ENCODE measurements at regions not wholly inside any gene's neighbourhood (a gene's known extent, or its start where the extent isn't known, plus 50 kb on each side); places are given as distances from the start of the nearest gene placed in this dataset.

DNA sequence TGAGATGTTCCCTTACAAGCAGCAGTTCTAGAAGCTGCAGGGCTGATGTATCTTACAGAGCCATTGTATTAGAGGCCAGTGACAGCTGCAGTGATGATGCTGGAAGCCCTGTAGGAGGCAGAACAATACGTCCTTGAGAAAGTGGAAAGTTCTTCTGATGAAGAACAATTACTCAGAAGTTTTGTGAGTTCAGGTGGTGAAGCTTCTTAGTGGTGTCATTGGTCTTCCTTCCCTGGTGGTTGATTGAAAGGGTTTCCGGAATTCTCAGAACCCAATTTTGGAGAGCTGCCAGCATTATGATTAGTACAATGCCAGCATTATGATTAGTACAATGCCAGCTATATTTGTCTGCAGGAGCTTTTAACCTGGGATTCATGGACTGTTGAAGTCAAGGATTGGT lies 356.4 kb downstream of the MFSD1 start:
- TF ChIP-seq EZH2 (IDR thresholded peaks at IDR 0.05): no peak
- TF ChIP-seq POLR2AphosphoS5 (IDR thresholded peaks at IDR 0.05; ENCODE audit: borderline replicate concordance, low read depth, low read length): no peak

Data from SK-N-MC (cell line).